Stimulated activated naive B cell treated with anti-CD40 and anti-IgM and Interleukin-4, amounts not matched to agents 10 μg/mL and 1 μg/mL and 100 μg/mL, for 72 hours (primary cell): ENCODE measurements at regions not wholly inside any gene's neighbourhood (a gene's known extent, or its start where the extent isn't known, plus 50 kb on each side); places are given as distances from the start of the nearest gene placed in this dataset.
"Not testable (repeated sequence)": the region's sequence is repeated elsewhere in the genome, so short reads cannot be mapped to it uniquely, and the experiment has no call there.

Source experiments
- ATAC-seq, 2 donors: fragments of 150-1000 bp; cut with Tn5 transposase; replicated peaks; 2 replicates each; pipeline ENCODE4 v1.10.0; 2021; ENCODE audit warnings: moderate library complexity in 1 of 2
- DNase-seq: peaks from one replicate; pipeline ENCODE4 v3.0.0; 2021
- H3K27ac Mint-ChIP-seq: one replicate; pipeline ENCODE4 v1.8.0; 2022; ENCODE audit warnings: mild to moderate bottlenecking, mixed read lengths
- H3K27me3 Mint-ChIP-seq, 2 donors: one replicate each; pipeline ENCODE4 v1.8.0; 2022; ENCODE audit warnings: mixed read lengths in 2 of 2
- H3K36me3 Mint-ChIP-seq, 2 donors: one replicate each; pipeline ENCODE4 v1.8.0; 2022; ENCODE audit warnings: mixed read lengths in 2 of 2, mild to moderate bottlenecking in 1 of 2
- H3K4me1 Mint-ChIP-seq, 2 donors: one replicate each; pipeline ENCODE4 v1.8.0; 2022; ENCODE audit warnings: mixed read lengths in 2 of 2, mild to moderate bottlenecking in 1 of 2
- H3K4me3 Mint-ChIP-seq, 2 donors: one replicate each; pipeline ENCODE4 v1.8.0; 2022; ENCODE audit warnings: mild to moderate bottlenecking in 2 of 2, mixed read lengths in 2 of 2, moderate library complexity in 1 of 2
- H3K9me3 Mint-ChIP-seq, 2 donors: one replicate each; pipeline ENCODE4 v1.8.0; 2022; ENCODE audit warnings: mixed read lengths in 2 of 2, mild to moderate bottlenecking in 1 of 2

GRCh38 chr5:105213078-105213477 is 1650.5 kb upstream of the NUDT12 start:
- Mint-ChIP-seq H3K9me3 (peaks cover 0 to 3% of the 10 kb centered on the region in 2 donors), H3K27ac (no peak overlapping the region), H3K4me3 (no peak overlapping the region), H3K4me1 (no peaks in the 10 kb centered on the region), H3K36me3 (no peaks in the 10 kb centered on the region), H3K27me3 (no peaks in the 10 kb centered on the region)
- no peak for ATAC-seq
- DNase-seq, result no peak

- DNase-seq, result no peak
- no peak for ATAC-seq
- Mint-ChIP-seq H3K27ac (no peak overlapping the region), H3K9me3 (peaks cover 2 to 4% of the 10 kb centered on the region in 2 donors), H3K27me3 (no peaks in the 10 kb centered on the region), H3K4me3 (no peak overlapping the region), H3K36me3 (no peaks in the 10 kb centered on the region), H3K4me1 (no peaks in the 10 kb centered on the region)
These were observed 1644.5 kb upstream of the NUDT12 start for GRCh38 chr5:105207066-105207465.

GRCh38 chr5:105197531-105197930 is 1634.9 kb upstream of the NUDT12 start:
- H3K27me3 Mint-ChIP-seq, result no peaks in the 10 kb centered on the region
- H3K27ac Mint-ChIP-seq, result no peak overlapping the region
- no peak overlapping the region for H3K4me3 Mint-ChIP-seq
- H3K9me3 Mint-ChIP-seq, result peaks cover under 1 to 6% of the 10 kb centered on the region in 2 donors
- ATAC-seq, result no peak
- H3K36me3 Mint-ChIP-seq, result no peaks in the 10 kb centered on the region
- no peak for DNase-seq
- no peaks in the 10 kb centered on the region for H3K4me1 Mint-ChIP-seq

GRCh38 chr5:105195765-105196164 is 1633.2 kb upstream of the NUDT12 start:
- ATAC-seq, result no peak
- Mint-ChIP-seq H3K36me3 (no peaks in the 10 kb centered on the region), H3K27ac (no peak overlapping the region), H3K4me3 (no peak overlapping the region), H3K4me1 (no peaks in the 10 kb centered on the region), H3K27me3 (no peaks in the 10 kb centered on the region), H3K9me3 (peaks cover 0 to 3% of the 10 kb centered on the region in 2 donors)
- DNase-seq, result no peak

GRCh38 chr5:105172918-105173317 is 1610.3 kb upstream of the NUDT12 start:
- H3K27me3 Mint-ChIP-seq, result no peaks in the 10 kb centered on the region
- ATAC-seq (no peak), DNase-seq (no peak)
- H3K9me3 Mint-ChIP-seq, result peaks cover 3 to 6% of the 10 kb centered on the region in 2 donors
- no peak overlapping the region for H3K27ac Mint-ChIP-seq
- H3K4me3 Mint-ChIP-seq, result no peak overlapping the region
- H3K36me3 Mint-ChIP-seq, result no peaks in the 10 kb centered on the region
- no peaks in the 10 kb centered on the region for H3K4me1 Mint-ChIP-seq

GRCh38 chr5:105168806-105169205 is 1606.2 kb upstream of the NUDT12 start:
- peaks cover 7% of the 10 kb centered on the region in 2 donors for H3K9me3 Mint-ChIP-seq
- H3K36me3 Mint-ChIP-seq, result no peaks in the 10 kb centered on the region
- no peak for ATAC-seq
- no peaks in the 10 kb centered on the region for H3K4me1 Mint-ChIP-seq
- H3K4me3 Mint-ChIP-seq, result no peak overlapping the region
- no peak overlapping the region for H3K27ac Mint-ChIP-seq
- H3K27me3 Mint-ChIP-seq, result no peaks in the 10 kb centered on the region
- no peak for DNase-seq

GRCh38 chr5:105167092-105167491 is 1604.5 kb upstream of the NUDT12 start:
- ATAC-seq (no peak), DNase-seq (no peak)
- no peaks in the 10 kb centered on the region for H3K27me3 Mint-ChIP-seq
- H3K27ac Mint-ChIP-seq, result no peak overlapping the region
- no peaks in the 10 kb centered on the region for H3K36me3 Mint-ChIP-seq
- H3K4me3 Mint-ChIP-seq, result no peak overlapping the region
- H3K4me1 Mint-ChIP-seq, result no peaks in the 10 kb centered on the region
- peaks cover 4 to 9% of the 10 kb centered on the region in 2 donors for H3K9me3 Mint-ChIP-seq

GRCh38 chr5:105163547-105163946 is 1601.0 kb upstream of the NUDT12 start:
- Mint-ChIP-seq H3K9me3 (peaks cover 4 to 13% of the 10 kb centered on the region in 2 donors), H3K27me3 (no peaks in the 10 kb centered on the region), H3K4me1 (no peaks in the 10 kb centered on the region), H3K27ac (no peak overlapping the region), H3K36me3 (no peaks in the 10 kb centered on the region), H3K4me3 (no peak overlapping the region)
- DNase-seq, result no peak
- no peak for ATAC-seq

GRCh38 chr5:105162557-105162956 is 1600.0 kb upstream of the NUDT12 start:
- H3K27ac Mint-ChIP-seq, H3K4me1 Mint-ChIP-seq, H3K4me3 Mint-ChIP-seq, ATAC-seq, DNase-seq, H3K36me3 Mint-ChIP-seq, H3K27me3 Mint-ChIP-seq: not testable (repeated sequence)
- peaks cover 0 to 12% of the 10 kb centered on the region in 2 donors for H3K9me3 Mint-ChIP-seq

GRCh38 chr5:105158526-105158925 is 1595.9 kb upstream of the NUDT12 start:
- Mint-ChIP-seq H3K9me3 (peaks cover 3 to 9% of the 10 kb centered on the region in 2 donors), H3K36me3 (no peaks in the 10 kb centered on the region), H3K27ac (no peak overlapping the region), H3K4me3 (no peak overlapping the region), H3K27me3 (no peaks in the 10 kb centered on the region), H3K4me1 (no peaks in the 10 kb centered on the region)
- ATAC-seq (no peak), DNase-seq (no peak)

GRCh38 chr5:105150323-105150722 is 1587.7 kb upstream of the NUDT12 start:
- Mint-ChIP-seq H3K27ac (no peak overlapping the region), H3K4me3 (no peak overlapping the region), H3K27me3 (no peaks in the 10 kb centered on the region), H3K4me1 (no peaks in the 10 kb centered on the region), H3K36me3 (no peaks in the 10 kb centered on the region), H3K9me3 (peaks cover 0 to 3% of the 10 kb centered on the region in 2 donors)
- DNase-seq (no peak), ATAC-seq (no peak)

- DNase-seq, result no peak
- H3K27ac Mint-ChIP-seq, result no peak overlapping the region
- no peaks in the 10 kb centered on the region for H3K9me3 Mint-ChIP-seq
- no peak for ATAC-seq
- no peaks in the 10 kb centered on the region for H3K4me1 Mint-ChIP-seq
- no peaks in the 10 kb centered on the region for H3K27me3 Mint-ChIP-seq
- H3K36me3 Mint-ChIP-seq, result no peaks in the 10 kb centered on the region
- no peak overlapping the region for H3K4me3 Mint-ChIP-seq
These were observed 1584.3 kb upstream of the NUDT12 start for GRCh38 chr5:105146867-105147266.

- no peaks in the 10 kb centered on the region for H3K4me1 Mint-ChIP-seq
- H3K36me3 Mint-ChIP-seq, result no peaks in the 10 kb centered on the region
- no peak overlapping the region for H3K4me3 Mint-ChIP-seq
- no peak overlapping the region for H3K27ac Mint-ChIP-seq
- ATAC-seq (no peak), DNase-seq (no peak)
- H3K27me3 Mint-ChIP-seq, result no peaks in the 10 kb centered on the region
- no peaks in the 10 kb centered on the region for H3K9me3 Mint-ChIP-seq
These were observed 1582.6 kb upstream of the NUDT12 start for GRCh38 chr5:105145152-105145551.

GRCh38 chr5:105134328-105134727 is 1571.7 kb upstream of the NUDT12 start:
- Mint-ChIP-seq H3K27ac (no peak overlapping the region), H3K36me3 (no peaks in the 10 kb centered on the region), H3K4me3 (no peak overlapping the region), H3K27me3 (no peaks in the 10 kb centered on the region), H3K4me1 (no peaks in the 10 kb centered on the region), H3K9me3 (no peaks in the 10 kb centered on the region)
- DNase-seq (no peak), ATAC-seq (no peak)

- H3K9me3 Mint-ChIP-seq, result peaks cover 0 to 2% of the 10 kb centered on the region in 2 donors
- DNase-seq (no peak), ATAC-seq (no peak)
- H3K4me3 Mint-ChIP-seq, result no peak overlapping the region
- H3K36me3 Mint-ChIP-seq, result no peaks in the 10 kb centered on the region
- H3K27me3 Mint-ChIP-seq, result no peaks in the 10 kb centered on the region
- no peaks in the 10 kb centered on the region for H3K4me1 Mint-ChIP-seq
- H3K27ac Mint-ChIP-seq, result no peak overlapping the region
These were observed 1570.5 kb upstream of the NUDT12 start for GRCh38 chr5:105133087-105133486.

- Mint-ChIP-seq H3K4me3 (no peak overlapping the region), H3K27me3 (no peaks in the 10 kb centered on the region), H3K9me3 (peaks cover 0 to 2% of the 10 kb centered on the region in 2 donors), H3K36me3 (no peaks in the 10 kb centered on the region), H3K27ac (no peak overlapping the region), H3K4me1 (no peaks in the 10 kb centered on the region)
- ATAC-seq, result no peak
- DNase-seq, result no peak
These were observed 1570.0 kb upstream of the NUDT12 start for GRCh38 chr5:105132581-105132980.
